ENCODE measurements at regions not wholly inside any gene's neighbourhood (a gene's known extent, or its start where the extent isn't known, plus 50 kb on each side); places are given as distances from the start of the nearest gene placed in this dataset.

DNA sequence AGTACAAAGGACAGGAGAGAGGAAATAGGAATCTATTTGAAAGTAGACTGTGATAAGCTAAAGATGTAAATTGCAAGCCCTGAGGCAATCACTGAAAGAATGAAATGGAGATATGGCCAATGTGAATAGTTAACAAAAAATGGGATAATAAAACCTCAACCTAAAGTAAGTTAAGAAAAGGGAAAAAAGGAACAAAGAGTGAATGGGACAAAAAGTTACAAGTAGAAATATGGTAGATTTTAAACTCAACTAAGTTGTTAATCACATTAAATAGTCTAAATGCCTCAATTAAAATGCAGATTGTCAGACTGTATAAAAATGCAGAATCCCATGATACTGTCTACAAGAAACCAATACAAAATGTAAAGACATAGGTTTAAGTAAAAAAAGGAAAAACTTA, 165.2 kb upstream of the RBMS1 start:
- H4K20me1 ChIP-seq (ENCODE audit: insufficient read depth) = no peaks in the 10 kb centered on the region
- H3K4me3 ChIP-seq (ENCODE audit: low read depth in 2 of 2, low read length in 1 of 2) = no peak overlapping the region
- ChIA-PET POLR2A (no interaction called here), CTCF (interaction anchor here (0.7 to 1.5 kb wide), 2 partner anchors 14 to 230 kb away, joined by 3 to 4 read pairs; no protein-coding TSS in a partner anchor)
- H2AFZ ChIP-seq (ENCODE audit: low read depth) = no peak overlapping the region
- H3K27me3 ChIP-seq (ENCODE audit: insufficient read depth) = no peaks in the 10 kb centered on the region
- no peaks in the 10 kb centered on the region for H3K9me2 ChIP-seq
- DNase-seq = no peak
- H3K9me3 ChIP-seq = no peaks in the 10 kb centered on the region
- H3K4me1 ChIP-seq (ENCODE audit: control insufficient read depth in 1 of 2, insufficient read depth in 2 of 2, low read depth in 1 of 2, low read length in 1 of 2) = peaks cover 0 to 5% of the 10 kb centered on the region in 2 experiments; a peak in 2 of 4 replicates
- TF ChIP-seq JUND (IDR thresholded peaks at IDR 0.05) = no peak
- no peaks in the 10 kb centered on the region for H3K79me2 ChIP-seq (ENCODE audit: insufficient read depth)
- no peak overlapping the region for H3K4me2 ChIP-seq
- H3F3A ChIP-seq (replicated peaks; ENCODE audit: insufficient read depth) = no peaks in the 10 kb centered on the region
- H3K36me3 ChIP-seq (replicated peaks in 1 of 2; ENCODE audit: control insufficient read depth in 1 of 2, insufficient read depth in 2 of 2, low read length in 1 of 2) = no peaks in the 10 kb centered on the region
- no peak overlapping the region; a peak in 1 of 4 replicates for H3K27ac ChIP-seq (ENCODE audit: low read depth in 2 of 2, low read length in 1 of 2)
- no peak overlapping the region for H3K9ac ChIP-seq

DNA sequence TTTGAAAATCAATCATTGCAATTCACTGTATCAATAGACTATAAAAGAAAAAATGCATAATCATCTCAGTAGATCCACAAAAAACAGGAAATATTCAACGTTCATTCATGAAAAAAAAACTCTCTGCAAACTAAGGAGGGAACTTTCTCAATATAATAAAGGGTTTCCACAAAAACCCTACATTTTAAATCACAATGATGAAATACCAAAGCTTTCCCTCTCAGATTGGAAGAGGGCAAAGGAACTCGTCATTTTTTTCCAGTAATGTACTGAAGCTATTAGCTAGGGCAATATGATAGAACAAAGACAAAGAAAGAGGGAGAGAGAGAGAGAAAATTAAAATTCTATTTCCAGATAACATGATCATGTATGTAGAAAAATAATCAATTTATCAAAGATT, 167.1 kb upstream of the RBMS1 start:
- TF ChIP-seq TAF1 (IDR thresholded peaks at IDR 0.05; ENCODE audit: borderline replicate concordance, low read depth, low read length) (no peak), MXI1 (IDR thresholded peaks at IDR 0.05; ENCODE audit: low read depth, low read length) (no peak), FOXJ3 (CRISPR knock-in tag; IDR thresholded peaks at IDR 0.05) (no peak), FOSL2 (IDR thresholded peaks at IDR 0.05; ENCODE audit: borderline replicate concordance, low read depth) (no peak), MEF2A (IDR thresholded peaks at IDR 0.05; ENCODE audit: borderline replicate concordance, low read depth) (no peak), POLR2AphosphoS5 (IDR thresholded peaks at IDR 0.05; ENCODE audit: low read depth, low read length) (no peak), TEAD4 (IDR thresholded peaks at IDR 0.05; ENCODE audit: borderline replicate concordance, insufficient read depth) (no peak), RCOR1 (IDR thresholded peaks at IDR 0.05; ENCODE audit: low read length) (no peak), EZH2phosphoT487 (IDR thresholded peaks at IDR 0.05; ENCODE audit: borderline replicate concordance, low read depth) (no peak), EP300 (IDR thresholded peaks at IDR 0.05; ENCODE audit: borderline replicate concordance in 1 of 2, low read depth in 1 of 2, low read length in 1 of 2) (no peak)
- TF ChIP-seq, protein P1, sequence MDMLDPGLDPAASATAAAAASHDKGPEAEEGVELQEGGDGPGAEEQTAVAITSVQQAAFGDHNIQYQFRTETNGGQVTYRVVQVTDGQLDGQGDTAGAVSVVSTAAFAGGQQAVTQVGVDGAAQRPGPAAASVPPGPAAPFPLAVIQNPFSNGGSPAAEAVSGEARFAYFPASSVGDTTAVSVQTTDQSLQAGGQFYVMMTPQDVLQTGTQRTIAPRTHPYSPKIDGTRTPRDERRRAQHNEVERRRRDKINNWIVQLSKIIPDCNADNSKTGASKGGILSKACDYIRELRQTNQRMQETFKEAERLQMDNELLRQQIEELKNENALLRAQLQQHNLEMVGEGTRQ (IDR thresholded peaks at IDR 0.05; ENCODE audit: borderline replicate concordance, low read depth, low read length) = no peak
- TF ChIP-seq, protein P2, sequence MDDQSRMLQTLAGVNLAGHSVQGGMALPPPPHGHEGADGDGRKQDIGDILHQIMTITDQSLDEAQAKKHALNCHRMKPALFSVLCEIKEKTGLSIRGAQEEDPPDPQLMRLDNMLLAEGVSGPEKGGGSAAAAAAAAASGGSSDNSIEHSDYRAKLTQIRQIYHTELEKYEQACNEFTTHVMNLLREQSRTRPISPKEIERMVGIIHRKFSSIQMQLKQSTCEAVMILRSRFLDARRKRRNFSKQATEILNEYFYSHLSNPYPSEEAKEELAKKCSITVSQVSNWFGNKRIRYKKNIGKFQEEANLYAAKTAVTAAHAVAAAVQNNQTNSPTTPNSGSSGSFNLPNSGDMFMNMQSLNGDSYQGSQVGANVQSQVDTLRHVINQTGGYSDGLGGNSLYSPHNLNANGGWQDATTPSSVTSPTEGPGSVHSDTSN (IDR thresholded peaks at IDR 0.05) = no peak
- TF ChIP-seq, protein P3, sequence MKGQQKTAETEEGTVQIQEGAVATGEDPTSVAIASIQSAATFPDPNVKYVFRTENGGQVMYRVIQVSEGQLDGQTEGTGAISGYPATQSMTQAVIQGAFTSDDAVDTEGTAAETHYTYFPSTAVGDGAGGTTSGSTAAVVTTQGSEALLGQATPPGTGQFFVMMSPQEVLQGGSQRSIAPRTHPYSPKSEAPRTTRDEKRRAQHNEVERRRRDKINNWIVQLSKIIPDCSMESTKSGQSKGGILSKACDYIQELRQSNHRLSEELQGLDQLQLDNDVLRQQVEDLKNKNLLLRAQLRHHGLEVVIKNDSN (IDR thresholded peaks at IDR 0.05; ENCODE audit: borderline replicate concordance, low read depth) = no peak
- POLR2A ChIA-PET = no interaction called here
- no peaks in the 10 kb centered on the region for H3K79me2 ChIP-seq (ENCODE audit: insufficient read depth)
- CTCF ChIA-PET = no interaction called here
- H3K27ac ChIP-seq (ENCODE audit: low read depth in 2 of 2, low read length in 1 of 2) = no peak overlapping the region
- H3K9me3 ChIP-seq = no peaks in the 10 kb centered on the region
- no peak overlapping the region for H3K4me2 ChIP-seq
- no peak overlapping the region for H3K4me3 ChIP-seq (ENCODE audit: low read depth in 2 of 2, low read length in 1 of 2)
- no peaks in the 10 kb centered on the region for H3K27me3 ChIP-seq (ENCODE audit: insufficient read depth)
- H3K4me1 ChIP-seq (ENCODE audit: control insufficient read depth in 1 of 2, insufficient read depth in 2 of 2, low read depth in 1 of 2, low read length in 1 of 2) = peaks cover 1 to 6% of the 10 kb centered on the region in 2 experiments; a peak in 3 of 4 replicates
- no peak overlapping the region for H2AFZ ChIP-seq (ENCODE audit: low read depth)
- no peaks in the 10 kb centered on the region for H4K20me1 ChIP-seq (ENCODE audit: insufficient read depth)
- H3F3A ChIP-seq (replicated peaks; ENCODE audit: insufficient read depth) = no peaks in the 10 kb centered on the region
- H3K36me3 ChIP-seq (replicated peaks in 1 of 2; ENCODE audit: control insufficient read depth in 1 of 2, insufficient read depth in 2 of 2, low read length in 1 of 2) = no peaks in the 10 kb centered on the region
- 85% methylated on average over 2 of the region's 2 CpGs for WGBS (ENCODE audit: low lambda C conversion rate)
- no peaks in the 10 kb centered on the region for H3K9me2 ChIP-seq
- no peak for DNase-seq
- no peak overlapping the region for H3K9ac ChIP-seq

Data from SK-N-SH (cell line).